ENCODE measurements at regions not wholly inside any gene's neighbourhood (a gene's known extent, or its start where the extent isn't known, plus 50 kb on each side); places are given as distances from the start of the nearest gene placed in this dataset.

GRCh38 chr2:56803596-56803995, 619.8 kb downstream of the CCDC85A start:
- Histone ChIP-seq H3K27me3 (ENCODE audit: control insufficient read depth in 2 of 2, insufficient read depth in 2 of 2, low read length in 2 of 2) (no peaks in the 10 kb centered on the region), H3K9me1 (replicated peaks; ENCODE audit: control insufficient read depth, extremely low read depth, insufficient read depth, low read length) (no peaks in the 10 kb centered on the region), H3K36me3 (ENCODE audit: control insufficient read depth in 2 of 2, extremely low read depth in 1 of 2, insufficient read depth in 2 of 2, low read length in 2 of 2) (no peaks in the 10 kb centered on the region), H3K4me2 (ENCODE audit: insufficient read depth, low read length) (no peak overlapping the region), H2AFZ (ENCODE audit: low read depth, low read length) (no peak overlapping the region), H4K20me1 (replicated peaks; ENCODE audit: control insufficient read depth, extremely low read depth, insufficient read depth, low read length) (no peaks in the 10 kb centered on the region), H3K4me3 (replicated peaks in 1 of 3; ENCODE audit: insufficient read depth in 1 of 3, low read depth in 1 of 3, low read length in 3 of 3) (no peak overlapping the region), H3K79me2 (ENCODE audit: control insufficient read depth, insufficient read depth, low read length) (no peaks in the 10 kb centered on the region), H3K4me1 (ENCODE audit: control insufficient read depth, extremely low read depth, insufficient read depth, low read length) (no peaks in the 10 kb centered on the region), H3K9me3 (replicated peaks; ENCODE audit: control insufficient read depth, insufficient read depth, low read length) (no peaks in the 10 kb centered on the region), H3K27ac (ENCODE audit: insufficient read depth, low read depth, low read length) (no peak overlapping the region), H3K9ac (replicated peaks; ENCODE audit: extremely low read depth, insufficient read depth, low read length) (no peak overlapping the region)
- intact Hi-C loops (cut with micrococcal nuclease) = no loop called here
- dilution Hi-C loops (cut with MboI; ENCODE audit: extremely low pct_ligation_motif_present, low sequenced_read_pairs) = no loop called here
- FAIRE-seq (no peak), DNase-seq (ENCODE audit: low read depth, low spot score) (no peak)
- ChIA-PET CTCF (interaction anchor here (0.9 kb wide), 1 partner anchor 10 kb away, joined by 3 read pairs; no protein-coding TSS in a partner anchor), POLR2A (no interaction called here)
- no TSS peak for BruUV-seq (replicated peaks)
- TF ChIP-seq MAX (IDR thresholded peaks at IDR 0.05; ENCODE audit: insufficient read depth, insufficient read length) = no peak
- TF ChIP-seq FOS (IDR thresholded peaks at IDR 0.05; ENCODE audit: borderline replicate concordance, insufficient read depth, low read length) = no peak
- no peak for TF ChIP-seq GATA2 (IDR thresholded peaks at IDR 0.05; ENCODE audit: insufficient read depth, insufficient read length, low read depth, low read length)
- no peak for TF ChIP-seq JUN (IDR thresholded peaks at IDR 0.05; ENCODE audit: borderline replicate concordance, insufficient read depth, insufficient read length, low read depth)
- TF ChIP-seq EZH2 (IDR thresholded peaks at IDR 0.05; ENCODE audit: borderline replicate concordance, low read depth, low read length, severe bottlenecking) = no peak
- no peak for TF ChIP-seq MYC (IDR thresholded peaks at IDR 0.05; ENCODE audit: low read depth, low read length)
- TF ChIP-seq, protein P1, sequence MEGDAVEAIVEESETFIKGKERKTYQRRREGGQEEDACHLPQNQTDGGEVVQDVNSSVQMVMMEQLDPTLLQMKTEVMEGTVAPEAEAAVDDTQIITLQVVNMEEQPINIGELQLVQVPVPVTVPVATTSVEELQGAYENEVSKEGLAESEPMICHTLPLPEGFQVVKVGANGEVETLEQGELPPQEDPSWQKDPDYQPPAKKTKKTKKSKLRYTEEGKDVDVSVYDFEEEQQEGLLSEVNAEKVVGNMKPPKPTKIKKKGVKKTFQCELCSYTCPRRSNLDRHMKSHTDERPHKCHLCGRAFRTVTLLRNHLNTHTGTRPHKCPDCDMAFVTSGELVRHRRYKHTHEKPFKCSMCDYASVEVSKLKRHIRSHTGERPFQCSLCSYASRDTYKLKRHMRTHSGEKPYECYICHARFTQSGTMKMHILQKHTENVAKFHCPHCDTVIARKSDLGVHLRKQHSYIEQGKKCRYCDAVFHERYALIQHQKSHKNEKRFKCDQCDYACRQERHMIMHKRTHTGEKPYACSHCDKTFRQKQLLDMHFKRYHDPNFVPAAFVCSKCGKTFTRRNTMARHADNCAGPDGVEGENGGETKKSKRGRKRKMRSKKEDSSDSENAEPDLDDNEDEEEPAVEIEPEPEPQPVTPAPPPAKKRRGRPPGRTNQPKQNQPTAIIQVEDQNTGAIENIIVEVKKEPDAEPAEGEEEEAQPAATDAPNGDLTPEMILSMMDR (IDR thresholded peaks at IDR 0.05; ENCODE audit: extremely low read depth in 1 of 2, insufficient read depth in 1 of 2, low read depth in 1 of 2, low read length in 2 of 2) = no peak
- TF ChIP-seq POLR2A (IDR thresholded peaks at IDR 0.05; ENCODE audit: low read depth, low read length) = no peak
- no peak for TF ChIP-seq POLR2AphosphoS5 (IDR thresholded peaks at IDR 0.05; ENCODE audit: insufficient read depth, low read depth, low read length)

All from endothelial cell of umbilical vein (primary cell).